GM23338 (cell line): ENCODE measurements at regions not wholly inside any gene's neighbourhood (a gene's known extent, or its start where the extent isn't known, plus 50 kb on each side); places are given as distances from the start of the nearest gene placed in this dataset.

Experiments
- ATAC-seq: fragments of 200-7000 bp; cut with Tn5 transposase; 3 replicates; pipeline ENCODE4 v1.9.1; 2020
- DNase-seq: peaks from one replicate; pipeline ENCODE4 v3.0.0-alpha.2; 2015; ENCODE audit warnings: low spot score
- H2AFZ ChIP-seq: fragments of 200-600 bp; sonication (generic); 2 replicates; pipeline ENCODE4 v1.8.0; 2016; ENCODE audit warnings: antibody characterized with exemption, mild to moderate bottlenecking, moderate library complexity
- H3F3A ChIP-seq: fragments of 200-600 bp; sonication (generic); replicated peaks from 2 replicates; pipeline ENCODE4 v1.8.0; 2017; ENCODE audit warnings: antibody characterized with exemption, mixed run types, low read depth
- H3K27ac ChIP-seq: fragments of 200-600 bp; sonication (generic); 2 replicates; pipeline ENCODE4 v1.6.1; 2016; ENCODE audit warnings: low read depth
- H3K27me3 ChIP-seq: fragments of 200-600 bp; sonication (generic); 2 replicates; pipeline ENCODE4 v1.8.0; 2016; ENCODE audit warnings: mild to moderate bottlenecking, mixed run types, moderate library complexity; ENCODE audit not compliant: insufficient read depth
- H3K36me3 ChIP-seq: fragments of 200-600 bp; sonication (generic); 2 replicates; pipeline ENCODE4 v1.8.0; 2016; ENCODE audit warnings: mild to moderate bottlenecking; ENCODE audit not compliant: insufficient read depth
- H3K4me1 ChIP-seq: fragments of 200-600 bp; sonication (generic); 2 replicates; pipeline ENCODE4 v1.8.0; 2016; ENCODE audit warnings: mild to moderate bottlenecking, moderate library complexity; ENCODE audit not compliant: insufficient read depth
- H3K4me2 ChIP-seq: fragments of 200-600 bp; sonication (generic); 2 replicates; pipeline ENCODE4 v1.7.1; 2017; ENCODE audit warnings: mixed run types
- H3K4me3 ChIP-seq: fragments of 200-600 bp; sonication (generic); 2 replicates; pipeline ENCODE4 v1.6.1; 2016; ENCODE audit warnings: mixed run types
- H3K79me2 ChIP-seq: fragments of 200-600 bp; sonication (generic); replicated peaks from 2 replicates; pipeline ENCODE4 v1.8.0; 2017; ENCODE audit warnings: mild to moderate bottlenecking; ENCODE audit not compliant: insufficient read depth
- H3K9me2 ChIP-seq: fragments of 200-600 bp; sonication (generic); 2 replicates; pipeline ENCODE4 v1.8.0; 2017; ENCODE audit not compliant: insufficient read depth
- H4K20me1 ChIP-seq: fragments of 200-600 bp; sonication (generic); replicated peaks from 2 replicates; pipeline ENCODE4 v1.8.0; 2017; ENCODE audit warnings: mild to moderate bottlenecking; ENCODE audit not compliant: insufficient read depth
- H3K27ac Mint-ChIP-seq: 2 replicates; pipeline ENCODE4 v1.8.0; 2020; ENCODE audit warnings: inconsistent platforms, mild to moderate bottlenecking, moderate library complexity, mixed read lengths
- H3K27me3 Mint-ChIP-seq: 3 replicates; pipeline ENCODE4 v1.8.0; 2022; ENCODE audit warnings: low read depth, mild to moderate bottlenecking, moderate library complexity, mixed read lengths, inconsistent platforms; ENCODE audit not compliant: insufficient read depth, poor library complexity
- H3K36me3 Mint-ChIP-seq: 3 replicates; pipeline ENCODE4 v1.8.0; 2021; ENCODE audit warnings: low read depth, mild to moderate bottlenecking, inconsistent platforms, moderate library complexity, mixed read lengths
- H3K4me1 Mint-ChIP-seq: 3 replicates; pipeline ENCODE4 v1.8.0; 2020; ENCODE audit warnings: mild to moderate bottlenecking, inconsistent platforms, mixed read lengths
- H3K4me3 Mint-ChIP-seq: 3 replicates; pipeline ENCODE4 v1.8.0; 2021; ENCODE audit warnings: moderate library complexity, mild to moderate bottlenecking, inconsistent platforms, mixed read lengths
- H3K9me3 Mint-ChIP-seq: 3 replicates; pipeline ENCODE4 v1.8.0; 2020; ENCODE audit warnings: moderate library complexity, mild to moderate bottlenecking, inconsistent platforms, mixed read lengths
- CREB1 ChIP-seq: fragments of 250-450 bp; sonication (Bioruptor Pico); IDR thresholded peaks from 2 replicates; pipeline ENCODE4 v1.5.0; 2020; ENCODE audit warnings: low read depth, mild to moderate bottlenecking, moderate library complexity
- CTCF ChIP-seq, 2 experiments: fragments of 200-600 bp in 1 of 2; sonication (generic) in 1 of 2; conservative IDR thresholded peaks; 2 replicates each; pipeline versions ENCODE4 v1.5.1 to v1.6.1; 2016 to 2017; ENCODE audit warnings: antibody characterized with exemption in 2 of 2, low read depth in 2 of 2, mild to moderate bottlenecking in 2 of 2, moderate library complexity in 1 of 2
- ETS1 ChIP-seq: IDR thresholded peaks from 2 replicates; pipeline ENCODE4 v1.6.1; 2016; ENCODE audit warnings: antibody characterized with exemption
- EZH2 ChIP-seq: fragments of 200-600 bp; sonication (generic); IDR thresholded peaks from one replicate; pipeline ENCODE4 v1.8.0; 2017; ENCODE audit warnings: antibody characterized with exemption, mild to moderate bottlenecking, low read depth; ENCODE audit not compliant: unreplicated experiment
- EZH2phosphoT487 ChIP-seq: fragments of 200-600 bp; sonication (generic); IDR thresholded peaks from one replicate; pipeline ENCODE4 v1.8.1; 2018; ENCODE audit warnings: antibody characterized with exemption; ENCODE audit not compliant: unreplicated experiment
- JUNB ChIP-seq: IDR thresholded peaks from one replicate; pipeline ENCODE4 v1.6.1; 2016; ENCODE audit warnings: antibody characterized with exemption; ENCODE audit not compliant: unreplicated experiment
- ZNF114 ChIP-seq: fragments of 250-450 bp; sonication (Bioruptor Pico); IDR thresholded peaks from 2 replicates; pipeline ENCODE4 v1.5.0; 2020; ENCODE audit warnings: mild to moderate bottlenecking, moderate library complexity
- ZNF331 ChIP-seq: fragments of 250-450 bp; sonication (Bioruptor Pico); IDR thresholded peaks from 2 replicates; pipeline ENCODE4 v1.5.0; 2020; ENCODE audit warnings: low read depth, mild to moderate bottlenecking, moderate library complexity
- ZNF462 ChIP-seq: fragments of 250-450 bp; sonication (Bioruptor Pico); IDR thresholded peaks from 2 replicates; pipeline ENCODE4 v1.5.0; 2020; ENCODE audit warnings: mild to moderate bottlenecking, moderate library complexity

GRCh38 chr11:23948851-23949250, 548.0 kb upstream of the LUZP2 start (continued):
- no peak for TF ChIP-seq JUNB
- no peak for TF ChIP-seq CREB1 (CRISPR knock-in tag)
- no peak for TF ChIP-seq CTCF (conservative IDR thresholded peaks at IDR 0.05; ENCODE audit: low read depth in 2 of 2)
- no peak for TF ChIP-seq ZNF114 (CRISPR knock-in tag)
- TF ChIP-seq EZH2 = no peak
- TF ChIP-seq ETS1 = no peak
- no peak for TF ChIP-seq ZNF331 (CRISPR knock-in tag)

DNA sequence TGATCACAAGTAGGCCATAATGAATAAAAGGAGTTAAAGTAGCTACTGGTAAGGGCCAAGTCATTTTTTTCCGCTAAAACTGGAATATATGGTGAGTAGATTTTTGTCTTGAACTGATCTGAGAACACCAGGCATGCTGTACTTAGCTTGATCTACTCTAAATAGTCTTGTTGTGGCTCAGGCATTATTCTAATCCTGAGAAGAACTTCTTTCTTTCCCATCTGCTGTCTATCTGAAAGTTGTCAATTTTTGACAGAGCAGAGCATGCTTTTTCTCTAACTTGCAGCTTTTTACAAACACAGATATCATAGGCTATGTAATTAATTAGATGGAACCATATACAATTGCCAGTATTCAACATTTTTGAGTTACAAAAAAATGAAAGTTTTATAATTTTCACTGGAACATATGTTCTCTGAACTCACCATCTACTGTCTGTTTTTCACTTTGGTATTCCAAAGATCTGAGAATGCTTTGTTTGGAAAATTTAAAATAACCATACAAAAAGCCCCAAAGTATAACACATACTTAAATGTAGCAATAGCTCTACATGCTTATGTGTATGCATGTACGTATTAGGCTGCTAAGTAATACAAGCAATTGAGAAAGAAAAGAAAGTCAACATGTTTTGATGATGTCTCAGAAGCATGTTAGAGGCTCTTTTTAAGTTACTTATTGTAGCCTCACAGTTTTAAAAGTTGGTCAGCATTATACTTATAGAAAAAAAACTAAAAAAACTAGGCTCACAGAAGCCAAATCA, 542.7 kb upstream of the LUZP2 start:
- Mint-ChIP-seq H3K36me3 (no peaks in the 10 kb centered on the region), H3K27me3 (no peaks in the 10 kb centered on the region), H3K27ac (no peak overlapping the region), H3K4me1 (peaks cover 19% of the 10 kb centered on the region), H3K9me3 (no peaks in the 10 kb centered on the region), H3K4me3 (no peak overlapping the region)
- no peaks in the 10 kb centered on the region for H3F3A ChIP-seq
- H3K4me3 ChIP-seq = no peak overlapping the region
- H4K20me1 ChIP-seq = no peaks in the 10 kb centered on the region
- 0 out of 2 replicates have a peak, but pooled peaks cover 4% of the 10 kb centered on the region for H3K9me2 ChIP-seq
- no peak for DNase-seq
- ATAC-seq = no peak
- H3K27me3 ChIP-seq = no peaks in the 10 kb centered on the region
- no peak overlapping the region for H2AFZ ChIP-seq
- H3K4me1 ChIP-seq = peaks cover 17% of the 10 kb centered on the region
- no peak overlapping the region for H3K27ac ChIP-seq
- H3K4me2 ChIP-seq = no peak overlapping the region
- H3K79me2 ChIP-seq = no peaks in the 10 kb centered on the region
- no peaks in the 10 kb centered on the region for H3K36me3 ChIP-seq
- TF ChIP-seq EZH2phosphoT487 (no peak), ETS1 (no peak), CREB1 (CRISPR knock-in tag) (no peak), ZNF462 (CRISPR knock-in tag) (no peak), CTCF (conservative IDR thresholded peaks at IDR 0.05; ENCODE audit: low read depth in 2 of 2) (no peak), ZNF114 (CRISPR knock-in tag) (no peak), JUNB (no peak), ZNF331 (CRISPR knock-in tag) (no peak)
